CD4-positive, alpha-beta T cell treated with Interleukin-17A for 4 hours (primary cell): ENCODE measurements at regions not wholly inside any gene's neighbourhood (a gene's known extent, or its start where the extent isn't known, plus 50 kb on each side); places are given as distances from the start of the nearest gene placed in this dataset.
"Not testable (repeated sequence)": the region's sequence is repeated elsewhere in the genome, so short reads cannot be mapped to it uniquely, and the experiment has no call there.

Experiments used
- DNase-seq: peaks from one replicate; pipeline ENCODE4 v3.0.0-alpha.2; 2020; ENCODE audit warnings: mixed read lengths

DNA sequence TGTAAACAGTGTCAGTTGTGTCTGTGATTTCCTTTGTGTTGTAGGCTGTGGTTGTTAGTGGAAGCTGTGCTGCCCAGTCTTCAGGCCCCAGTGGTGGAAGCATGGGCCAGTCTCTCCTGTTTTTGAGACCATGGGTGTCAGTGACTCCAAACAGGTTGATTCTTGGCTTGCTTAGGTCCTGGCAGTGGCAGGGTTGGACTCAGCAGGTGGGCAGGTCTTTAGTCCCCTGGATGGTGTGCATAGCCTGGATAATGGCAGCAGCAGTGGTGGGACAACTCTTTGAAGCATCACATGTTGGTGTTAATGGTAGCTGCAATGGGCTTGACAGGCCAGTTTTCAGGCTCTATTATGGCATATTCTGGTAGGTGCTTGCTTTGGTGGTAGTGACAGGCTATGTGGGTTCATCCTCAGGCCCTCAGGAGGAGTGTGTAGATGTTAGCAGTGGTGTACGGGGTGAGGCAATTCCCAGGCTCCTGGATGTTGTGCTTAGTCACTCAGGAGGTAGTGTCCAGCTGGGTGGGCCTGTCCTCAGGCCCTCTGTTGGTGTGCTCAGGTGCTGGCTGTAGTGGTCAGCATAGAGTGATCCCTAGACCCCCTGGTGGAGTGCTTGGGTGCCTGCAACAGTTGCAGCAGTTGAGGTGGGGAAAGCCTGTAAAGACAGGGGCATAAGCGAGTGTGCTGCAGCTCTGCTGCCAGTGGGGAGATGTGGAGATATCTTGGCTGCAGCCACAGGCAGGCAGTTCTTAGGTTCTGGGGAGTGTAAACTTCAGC is 596.7 kb downstream of the PDCD6IP start:
- DNase-seq = no peak

DNA sequence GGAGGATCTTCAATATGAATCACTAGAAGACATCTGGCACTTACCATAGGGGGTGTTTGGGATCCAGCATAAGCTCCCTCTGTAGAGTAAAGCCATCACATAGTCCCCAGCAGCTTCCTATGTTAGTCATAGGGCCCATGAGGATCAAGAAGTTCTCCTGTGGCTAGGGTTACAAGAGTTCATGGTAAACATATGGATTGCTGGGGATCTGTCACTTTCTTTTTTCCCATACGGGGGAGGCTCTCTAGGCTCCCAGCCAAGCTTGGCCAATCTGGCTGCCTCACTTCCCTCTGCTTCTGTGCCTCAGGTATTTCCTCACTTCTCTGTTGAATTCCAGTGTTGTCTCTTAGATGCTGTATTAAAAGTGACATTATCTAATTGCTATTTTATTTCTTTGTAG is 597.9 kb downstream of the PDCD6IP start:
- DNase-seq = no peak

DNA sequence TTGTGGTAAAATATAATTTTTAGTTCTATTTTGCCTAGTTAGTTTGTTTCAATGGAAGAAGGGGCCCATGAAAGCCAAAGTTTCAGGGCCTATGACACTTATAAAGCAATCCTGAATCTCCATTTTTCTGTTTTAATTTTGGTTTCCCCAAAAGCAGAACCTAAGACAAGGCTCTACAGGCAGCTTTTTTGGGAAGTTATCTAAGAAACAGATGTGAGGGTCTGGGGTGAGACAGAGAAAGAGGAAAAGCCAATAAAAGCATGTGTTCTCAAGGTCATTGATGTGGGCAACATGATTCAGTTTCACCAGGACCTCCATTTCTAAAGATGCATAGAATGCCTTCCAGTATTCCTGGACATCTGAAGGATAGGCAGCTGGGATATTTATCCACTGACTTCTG is 598.5 kb downstream of the PDCD6IP start:
- DNase-seq = no peak

DNA sequence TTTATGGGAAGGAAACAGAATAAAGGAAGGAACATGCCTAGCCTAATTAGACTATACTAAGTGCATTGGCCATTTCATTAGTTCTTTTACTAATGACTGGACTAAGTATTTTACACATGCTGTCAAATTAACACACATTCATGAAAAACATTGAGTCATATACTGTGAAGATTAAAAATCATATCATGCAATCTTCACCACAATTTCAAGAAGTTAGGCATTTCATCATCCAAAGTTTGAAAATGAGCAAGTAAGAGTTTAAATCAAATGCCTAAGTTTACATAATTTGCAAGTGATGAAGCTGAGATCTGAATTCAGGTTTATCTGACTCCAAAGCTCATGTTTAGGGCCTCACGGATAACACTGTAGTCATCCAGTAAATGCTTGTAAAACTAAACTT is 601.0 kb downstream of the PDCD6IP start:
- DNase-seq = no peak

DNA sequence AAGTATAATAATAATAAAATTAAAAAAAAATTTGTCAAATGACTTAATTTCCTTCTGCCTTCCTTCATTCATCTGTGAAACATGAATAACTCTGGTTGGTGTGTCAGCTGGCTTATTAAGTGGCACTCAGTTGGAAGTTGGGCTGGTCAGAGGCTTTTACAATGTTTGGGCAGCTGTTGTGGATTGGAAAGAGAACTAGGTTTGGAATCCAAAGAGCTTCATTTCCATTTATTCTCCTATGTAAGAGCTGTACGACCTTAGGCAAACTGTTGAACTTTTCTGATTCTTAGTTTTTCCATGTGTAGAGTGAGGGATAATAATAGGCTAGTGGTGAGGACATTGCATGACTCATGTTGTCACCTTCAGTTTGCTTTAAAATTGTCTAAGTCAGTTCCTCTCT is 606.7 kb downstream of the PDCD6IP start:
- no peak for DNase-seq

DNA sequence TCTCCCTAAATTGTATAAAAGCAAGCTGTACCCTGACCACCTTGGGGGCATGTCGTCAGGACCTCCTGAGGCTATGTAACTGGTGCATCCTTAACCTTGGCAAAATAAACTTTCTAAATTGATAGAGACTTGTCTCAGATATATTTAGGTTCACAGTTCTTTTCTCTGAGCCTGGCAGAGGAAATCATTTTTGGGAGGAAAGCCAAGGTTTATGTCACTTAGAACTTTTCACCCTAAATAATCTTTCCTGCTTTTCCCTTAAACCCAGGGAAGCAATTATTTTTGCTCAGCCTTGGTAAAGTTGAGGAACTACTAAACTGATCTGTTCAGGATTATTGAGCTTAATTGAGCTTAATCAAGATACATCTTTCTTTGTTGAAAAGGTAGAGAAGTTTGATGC is 608.9 kb downstream of the PDCD6IP start:
- DNase-seq = no peak

DNA sequence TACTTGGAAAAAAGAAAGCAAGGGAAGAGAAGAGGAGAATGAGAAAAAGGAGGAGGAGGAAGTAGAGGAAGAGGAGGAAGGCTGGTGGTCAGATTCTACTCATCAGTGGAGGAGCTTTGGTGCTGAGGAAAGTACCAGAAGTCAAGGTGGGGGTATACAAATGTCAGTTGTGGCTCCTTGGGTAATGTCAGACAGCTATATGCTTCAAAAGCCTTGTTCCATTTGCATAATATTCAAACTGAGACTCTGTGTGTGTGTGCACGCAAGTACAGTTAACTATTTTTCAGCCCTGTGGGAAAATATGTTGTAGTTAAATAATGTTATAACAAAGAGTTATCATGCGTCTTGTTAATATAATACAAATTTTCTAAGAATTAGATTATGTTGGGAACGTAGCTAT is 609.7 kb downstream of the PDCD6IP start:
- no peak for DNase-seq

DNA sequence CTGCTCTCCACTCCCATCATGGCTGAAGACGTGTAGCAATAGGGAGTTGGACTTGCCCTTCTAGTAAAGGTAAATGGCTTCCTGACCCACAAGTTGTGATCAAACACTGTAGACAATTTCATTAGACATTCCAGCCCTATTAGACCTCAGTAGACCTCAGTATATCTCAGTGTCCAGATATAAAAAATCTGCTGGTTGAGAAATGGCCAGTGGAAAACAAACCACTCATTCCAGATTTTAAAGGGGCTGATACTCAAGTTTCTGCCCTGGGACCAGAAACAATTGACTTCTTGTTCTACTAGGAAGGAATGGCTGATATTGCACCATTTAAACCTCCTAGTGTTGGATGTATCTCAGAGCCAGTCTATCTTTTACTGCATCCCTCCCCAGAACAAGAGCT is 613.2 kb downstream of the PDCD6IP start:
- DNase-seq = no peak

DNA sequence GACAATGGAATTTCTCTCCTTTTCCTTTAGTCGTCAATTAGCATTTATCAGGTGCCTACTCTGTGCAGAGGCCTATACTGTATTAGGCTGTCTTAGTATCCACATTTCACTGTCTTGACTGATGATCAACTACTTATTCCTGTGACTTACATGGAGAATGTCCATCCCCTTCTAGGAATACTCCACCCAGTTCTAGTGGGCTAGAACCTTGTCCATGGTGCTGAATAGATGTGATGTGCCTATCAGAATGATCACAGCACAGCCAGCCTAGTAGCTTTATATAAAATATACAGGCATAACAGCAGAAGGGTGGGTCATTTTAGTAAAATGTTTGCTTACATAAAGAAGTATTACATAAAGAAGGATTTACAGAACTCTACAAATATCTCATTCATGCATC is 621.4 kb downstream of the PDCD6IP start:
- DNase-seq = no peak

DNA sequence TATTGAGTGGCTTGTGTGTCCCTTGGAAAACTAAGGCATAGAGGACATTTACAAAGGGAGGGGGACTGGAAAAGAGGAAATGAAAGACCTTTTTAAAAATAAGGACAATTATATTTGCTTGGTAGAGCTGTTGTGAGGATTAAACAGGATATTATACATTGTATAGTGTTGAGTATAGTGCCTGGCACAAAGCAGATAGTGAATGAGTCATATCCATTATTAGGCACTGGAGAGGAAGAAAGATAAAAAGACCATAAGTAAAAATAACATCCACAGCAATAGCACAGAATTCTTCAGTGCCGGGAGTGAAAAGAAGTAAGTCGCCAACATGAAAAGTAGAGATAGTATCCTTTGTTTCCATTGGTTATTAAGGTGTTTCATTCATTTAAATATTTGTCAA is 623.3 kb downstream of the PDCD6IP start:
- DNase-seq = no peak

DNA sequence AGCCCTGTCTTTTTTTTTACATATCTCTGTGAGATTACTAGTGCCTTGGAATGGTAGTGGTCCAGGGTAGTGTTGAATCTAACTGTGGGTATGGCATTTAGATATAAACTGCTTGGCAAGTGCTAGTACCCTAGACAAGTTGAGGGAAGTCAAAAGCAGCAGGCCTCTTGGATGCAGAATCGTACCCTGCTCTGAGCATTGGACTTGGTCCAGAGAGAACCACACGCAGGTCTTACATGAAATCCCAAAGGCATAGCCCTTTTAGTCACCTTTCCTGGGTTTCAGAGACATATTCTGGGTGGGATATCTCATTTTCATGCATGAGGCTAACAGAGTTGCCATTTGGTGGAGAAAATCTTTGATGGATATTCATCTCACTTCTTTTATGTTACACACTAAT is 641.4 kb downstream of the PDCD6IP start:
- no peak for DNase-seq

DNA sequence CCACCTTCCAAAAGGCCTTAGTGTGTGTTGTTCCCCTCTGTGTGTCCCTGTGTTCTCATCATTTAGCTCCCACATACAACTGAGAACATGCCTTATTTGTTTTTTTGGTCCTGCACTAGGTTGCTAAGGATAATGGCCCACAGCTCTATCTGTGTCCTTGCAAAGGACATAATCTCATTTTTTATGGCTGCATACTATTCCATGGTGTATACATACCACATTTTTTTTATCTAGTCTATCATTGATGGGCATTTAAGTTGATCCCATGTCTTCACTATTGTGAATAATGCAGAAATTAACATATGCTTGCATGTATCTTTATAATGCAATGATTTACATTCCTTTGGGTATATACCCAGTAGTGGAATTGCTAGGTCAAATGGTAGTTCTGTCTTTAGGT is 645.7 kb downstream of the PDCD6IP start:
- DNase-seq = no peak

DNA sequence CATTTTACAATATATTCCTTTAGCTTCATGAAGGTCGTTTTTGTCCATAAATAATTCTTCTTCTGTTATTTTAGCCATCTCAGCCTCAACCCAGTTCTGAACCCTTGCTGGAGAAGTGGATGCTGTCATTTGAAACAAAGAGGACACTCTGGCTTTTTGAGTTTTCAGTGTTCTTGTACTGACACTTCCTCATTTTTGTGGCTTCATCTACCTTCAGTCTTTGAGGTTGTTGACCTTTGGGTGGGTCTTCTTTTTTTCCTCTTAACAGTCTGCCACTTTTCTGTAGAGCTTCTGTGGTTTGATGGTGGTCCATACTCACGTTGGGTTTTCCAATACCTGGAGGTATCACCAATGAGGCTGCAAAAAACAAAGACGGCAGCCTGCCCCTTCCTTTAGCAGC is 650.9 kb downstream of the PDCD6IP start:
- no peak for DNase-seq

DNA sequence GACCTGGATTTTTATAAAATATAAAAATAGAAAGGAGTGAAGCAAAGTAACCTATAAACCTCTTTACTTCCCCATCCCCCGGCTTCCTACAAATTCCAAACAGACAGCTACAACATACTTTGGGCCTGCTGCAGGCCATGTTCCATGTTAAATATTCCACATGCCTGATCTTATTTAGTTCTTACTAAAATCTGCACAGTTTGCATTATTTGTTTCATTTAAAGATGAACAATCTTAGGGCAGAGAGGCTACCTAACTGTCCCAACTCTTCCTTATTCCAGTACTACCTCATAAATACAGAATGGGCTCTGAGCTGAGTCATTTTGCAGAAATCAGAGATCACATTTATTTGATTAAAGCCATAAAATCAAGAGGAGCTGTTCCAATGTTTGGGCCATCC is 665.0 kb downstream of the PDCD6IP start:
- DNase-seq = no peak

DNA sequence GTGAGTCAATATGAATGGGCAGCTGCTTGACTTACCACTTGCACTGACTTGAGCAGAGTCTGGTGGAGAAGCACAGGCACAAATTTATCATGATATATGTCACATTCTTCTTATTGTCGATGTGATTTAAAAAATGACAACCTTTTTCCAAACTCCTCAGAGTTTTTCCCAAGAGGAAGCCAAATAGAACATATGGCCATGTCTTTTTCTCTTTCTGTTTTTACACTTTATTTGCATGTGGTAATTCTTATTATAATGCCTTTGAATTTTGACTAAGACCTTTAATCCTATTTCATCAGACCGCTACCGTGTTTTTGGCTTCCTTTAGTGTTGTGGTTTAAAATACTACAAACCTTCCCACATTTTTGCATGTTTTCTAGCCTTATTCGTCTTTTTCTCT is 666.2 kb downstream of the PDCD6IP start:
- DNase-seq = no peak

DNA sequence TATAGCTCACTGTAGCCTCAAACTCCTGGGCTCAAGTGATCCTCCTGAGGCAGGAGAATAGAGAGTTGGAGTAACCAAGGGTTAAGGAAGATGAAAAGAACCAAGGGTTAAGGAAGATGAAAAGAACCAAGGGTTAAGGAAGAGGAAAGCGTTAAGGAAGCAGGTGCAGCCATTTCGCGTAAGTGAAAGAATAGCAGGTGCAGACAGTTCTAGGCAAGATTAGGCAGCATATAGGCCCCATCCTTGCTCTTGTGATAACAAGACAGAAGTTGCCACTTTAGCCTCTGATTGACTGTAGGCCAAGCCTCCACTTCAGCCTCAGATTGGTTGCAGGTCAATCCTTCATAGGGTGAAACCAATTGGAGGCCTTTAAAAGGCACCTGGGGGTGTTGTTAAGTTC is 677.4 kb downstream of the PDCD6IP start:
- no peak for DNase-seq

DNA sequence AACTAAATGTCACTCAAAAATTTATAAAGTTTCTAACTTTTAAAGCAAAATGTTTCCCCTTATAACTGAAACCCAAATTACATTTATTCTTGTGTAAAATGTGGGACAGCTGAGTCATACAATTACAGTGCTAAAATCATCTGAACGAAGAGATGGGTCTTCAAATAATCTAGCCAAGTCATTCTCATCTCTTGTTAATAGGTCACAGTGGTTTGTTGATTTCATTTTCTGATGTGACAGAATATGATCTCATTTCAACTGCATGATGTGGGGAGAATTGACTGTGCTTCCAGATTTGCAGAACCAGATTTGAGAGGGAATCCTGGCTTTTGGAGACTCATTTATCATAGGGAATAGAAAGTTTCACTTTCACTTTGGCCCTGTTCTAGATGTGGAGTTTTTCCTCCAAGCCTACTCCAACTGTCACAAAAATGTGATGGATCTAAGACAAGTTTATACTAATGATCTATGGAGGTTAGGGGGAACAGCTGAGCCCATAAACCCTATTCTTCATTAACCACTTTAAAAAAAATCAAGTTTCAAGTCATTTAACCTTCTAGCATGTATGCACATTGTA is 685.0 kb downstream of the PDCD6IP start:
- no peak for DNase-seq

DNA sequence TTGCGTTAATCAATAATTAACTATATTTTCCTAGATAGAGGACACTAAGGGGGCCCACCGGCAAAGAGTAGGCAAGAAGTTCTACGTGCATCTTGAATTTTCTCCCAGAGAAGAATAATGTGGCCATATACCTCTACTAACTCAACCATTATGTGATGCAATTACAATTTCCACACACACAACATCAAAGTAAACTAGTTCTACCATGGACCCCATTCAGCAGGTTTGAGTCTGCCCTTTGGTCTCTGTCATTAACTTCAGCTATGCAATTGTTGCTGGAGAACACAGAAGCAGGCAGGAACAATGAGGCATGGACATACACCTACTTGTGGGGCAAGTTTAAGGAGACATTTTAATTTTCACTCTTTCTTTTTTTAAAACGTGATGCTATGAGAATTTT is 705.9 kb downstream of the PDCD6IP start:
- no peak for DNase-seq

DNA sequence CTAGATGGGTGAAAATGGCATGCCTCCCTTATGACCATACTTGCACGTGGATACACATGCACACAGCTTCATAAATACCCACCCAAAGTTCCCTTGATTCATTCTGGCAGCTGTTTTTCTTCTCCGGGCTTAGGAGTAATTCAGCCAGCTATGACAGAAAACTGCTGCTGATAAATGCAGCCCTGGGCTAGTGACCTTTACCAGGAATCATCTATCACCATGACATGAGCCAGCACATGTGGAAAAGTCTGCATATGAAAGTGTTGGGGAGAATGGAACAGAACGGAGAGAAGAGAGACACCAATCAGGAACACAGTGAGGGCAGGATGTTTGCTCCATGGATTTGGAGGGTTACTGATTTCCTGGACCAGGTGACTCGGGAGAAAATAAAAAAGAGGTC is 706.3 kb downstream of the PDCD6IP start:
- no peak for DNase-seq

DNA sequence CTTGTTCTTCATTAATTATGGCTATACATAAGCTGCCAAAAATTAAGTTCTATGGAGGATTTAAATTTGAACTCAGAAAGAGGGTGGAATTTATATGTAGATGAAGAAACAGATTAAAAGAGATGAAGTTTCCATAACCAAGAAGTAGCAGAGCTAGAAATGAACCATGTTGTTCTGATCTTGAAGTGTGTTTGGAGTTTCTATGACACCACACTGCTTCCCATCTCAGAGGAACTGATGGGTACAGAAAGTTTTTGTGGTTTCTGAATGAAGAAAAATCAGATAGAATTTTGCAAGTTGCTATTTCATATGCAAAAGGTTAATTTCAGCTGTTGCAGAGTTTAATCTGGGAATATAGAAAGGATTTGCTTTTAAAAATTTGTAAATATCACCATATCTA is 710.3 kb downstream of the PDCD6IP start:
- DNase-seq = no peak

DNA sequence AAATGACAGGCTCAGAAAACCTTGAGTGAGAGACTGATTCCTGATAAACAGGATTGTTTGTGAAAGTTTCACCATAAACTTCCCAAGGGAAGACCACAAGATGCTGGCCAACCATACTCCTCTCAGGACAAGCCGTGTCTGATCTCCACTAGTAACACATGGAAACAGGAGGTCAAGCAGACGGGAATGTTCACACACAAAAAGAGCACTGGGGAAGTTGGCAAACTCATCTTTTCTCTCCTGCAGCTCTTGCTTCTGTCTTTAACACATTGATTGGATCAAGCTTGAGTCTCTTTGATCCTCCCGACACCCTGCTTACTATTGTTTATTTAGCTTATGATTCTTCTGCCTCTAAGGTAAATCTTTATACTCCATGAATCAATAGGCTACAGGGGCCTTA is 713.5 kb downstream of the PDCD6IP start:
- DNase-seq = no peak

DNA sequence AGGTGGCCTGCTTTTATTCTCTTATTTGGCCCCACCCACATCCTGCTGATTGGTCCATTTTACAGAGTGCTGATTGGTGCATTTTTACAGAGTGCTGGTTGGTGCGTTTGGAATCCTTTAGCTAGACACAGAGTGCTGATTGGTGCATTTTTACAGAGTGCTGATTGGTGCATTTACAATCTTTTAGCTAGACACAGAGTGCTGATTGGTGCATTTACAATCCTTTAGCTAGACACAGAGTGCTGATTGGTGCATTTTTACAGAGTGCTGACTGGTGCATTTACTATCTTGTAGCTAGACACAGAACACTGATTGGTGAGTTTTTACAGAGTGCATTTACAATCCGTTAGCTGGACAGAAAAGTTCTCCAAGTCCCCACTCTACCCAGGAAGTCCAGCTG is 720.6 kb downstream of the PDCD6IP start:
- DNase-seq = not testable (repeated sequence)

DNA sequence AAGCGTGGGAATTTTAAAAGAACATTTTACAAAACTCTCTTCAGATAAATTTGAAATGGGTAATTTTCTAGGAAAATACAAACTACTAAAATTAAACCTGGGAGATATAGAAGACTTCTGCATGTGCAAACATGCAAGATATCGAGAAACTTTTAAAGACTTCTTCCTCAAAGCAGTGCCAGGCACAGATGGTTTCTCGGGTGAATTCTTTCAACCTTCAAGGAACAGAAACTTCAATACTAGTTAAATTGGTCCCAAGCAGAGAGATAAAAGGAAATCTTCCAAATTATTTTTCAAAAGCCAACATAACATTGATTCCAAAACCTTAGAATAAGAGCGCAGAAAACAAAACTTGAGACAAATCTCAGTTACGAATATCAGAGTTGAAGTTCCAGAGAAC is 732.7 kb downstream of the PDCD6IP start:
- no peak for DNase-seq

DNA sequence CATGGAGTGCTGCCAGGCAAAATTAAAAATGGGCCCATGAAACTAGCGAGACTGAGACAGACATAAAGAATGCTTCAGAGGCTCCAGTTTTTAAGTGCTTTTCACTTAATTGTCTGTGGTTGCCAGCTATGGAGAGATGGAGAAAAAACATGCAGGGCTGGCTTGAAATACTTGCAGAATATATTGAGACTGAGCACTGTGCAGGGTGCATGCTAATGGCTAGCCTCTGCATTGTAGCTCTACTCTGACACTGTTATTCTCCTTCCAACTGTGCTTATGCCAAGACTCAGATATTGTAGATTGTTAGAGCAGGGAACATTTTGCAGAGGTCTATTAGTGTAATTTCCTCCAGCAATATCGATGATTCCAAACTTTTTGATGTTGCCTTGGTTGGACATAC is 735.0 kb downstream of the PDCD6IP start:
- DNase-seq = no peak

DNA sequence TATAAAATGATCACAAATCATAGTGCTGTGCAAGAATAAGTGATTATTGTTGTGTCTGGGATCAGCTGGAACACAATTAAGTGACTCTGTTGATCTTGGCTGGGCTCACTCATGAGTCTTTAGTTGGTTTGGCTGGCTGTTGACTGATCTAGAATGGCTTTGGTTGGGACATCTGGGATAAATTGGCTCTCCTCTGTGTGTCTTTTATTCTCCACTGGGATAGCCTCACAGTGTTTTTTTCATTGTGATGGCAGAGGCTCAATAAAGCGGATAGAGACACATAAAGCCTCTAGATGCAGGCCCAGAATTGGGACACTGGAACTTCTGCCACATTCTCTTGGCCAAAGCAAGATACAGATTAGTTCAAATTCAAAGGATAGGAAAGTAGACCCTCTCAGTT is 735.6 kb downstream of the PDCD6IP start:
- no peak for DNase-seq
